ENCODE measurements at regions not wholly inside any gene's neighbourhood (a gene's known extent, or its start where the extent isn't known, plus 50 kb on each side); places are given as distances from the start of the nearest gene placed in this dataset.

DNA sequence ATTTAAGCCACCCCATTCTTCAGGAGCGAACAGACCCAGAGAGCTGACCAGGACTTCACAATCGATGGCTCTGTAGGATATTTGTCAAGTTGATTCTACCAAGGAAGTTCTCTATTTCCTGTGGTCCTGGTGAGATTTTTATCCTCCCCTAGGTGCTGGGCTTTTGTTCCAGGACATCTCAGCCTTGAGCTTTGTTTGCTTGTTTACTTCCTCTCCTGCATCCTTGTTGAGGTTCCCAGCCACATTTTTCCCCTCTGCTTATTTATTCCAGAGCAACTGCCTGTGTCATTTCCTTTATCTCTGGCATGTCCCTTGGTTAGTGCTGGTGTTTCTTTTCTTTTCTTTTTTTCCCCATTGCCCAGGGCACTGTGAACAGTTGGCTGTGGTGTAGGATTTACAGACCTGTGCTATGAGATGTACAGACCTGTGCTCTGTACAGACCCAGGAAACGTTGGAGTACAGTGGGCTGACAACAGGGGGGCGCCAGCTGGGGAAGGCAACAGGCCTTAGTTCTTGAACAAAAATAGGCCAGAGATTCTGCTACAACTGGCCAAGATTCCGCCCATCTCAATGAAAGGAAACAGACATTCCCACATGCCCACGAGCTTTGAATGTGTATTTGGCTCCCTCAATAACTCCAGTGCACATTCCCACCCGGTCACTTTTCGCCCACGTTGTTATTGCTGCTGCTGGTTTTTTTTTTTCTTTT, 235.9 kb upstream of the DDI1 start:
- Mint-ChIP-seq H3K4me3 (no peak overlapping the region), H3K4me1 (peaks cover 21% of the 10 kb centered on the region), H3K9me3 (no peaks in the 10 kb centered on the region), H3K36me3 (no peaks in the 10 kb centered on the region), H3K27ac (peak overlapping the region; percentile 68), H3K27me3 (ENCODE audit: low read depth) (no peaks in the 10 kb centered on the region)
- DNase-seq (ENCODE audit: low spot score) (peak; percentile 21), ATAC-seq (peak; percentile 83)
- POLR2A ChIA-PET, result no interaction called here
- CTCF ChIA-PET, result interaction anchor here (1.5 kb wide), 1 partner anchor 118 kb away, joined by 3 read pairs; no protein-coding TSS in a partner anchor
- TF ChIP-seq NFE2L1 (CRISPR knock-in tag; IDR thresholded peaks at IDR 0.05), result no peak
- TF ChIP-seq, protein P1, sequence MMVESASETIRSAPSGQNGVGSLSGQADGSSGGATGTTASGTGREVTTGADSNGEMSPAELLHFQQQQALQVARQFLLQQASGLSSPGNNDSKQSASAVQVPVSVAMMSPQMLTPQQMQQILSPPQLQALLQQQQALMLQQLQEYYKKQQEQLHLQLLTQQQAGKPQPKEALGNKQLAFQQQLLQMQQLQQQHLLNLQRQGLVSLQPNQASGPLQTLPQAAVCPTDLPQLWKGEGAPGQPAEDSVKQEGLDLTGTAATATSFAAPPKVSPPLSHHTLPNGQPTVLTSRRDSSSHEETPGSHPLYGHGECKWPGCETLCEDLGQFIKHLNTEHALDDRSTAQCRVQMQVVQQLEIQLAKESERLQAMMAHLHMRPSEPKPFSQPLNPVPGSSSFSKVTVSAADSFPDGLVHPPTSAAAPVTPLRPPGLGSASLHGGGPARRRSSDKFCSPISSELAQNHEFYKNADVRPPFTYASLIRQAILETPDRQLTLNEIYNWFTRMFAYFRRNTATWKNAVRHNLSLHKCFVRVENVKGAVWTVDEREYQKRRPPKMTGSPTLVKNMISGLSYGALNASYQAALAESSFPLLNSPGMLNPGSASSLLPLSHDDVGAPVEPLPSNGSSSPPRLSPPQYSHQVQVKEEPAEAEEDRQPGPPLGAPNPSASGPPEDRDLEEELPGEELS (CRISPR knock-in tag; IDR thresholded peaks at IDR 0.05), result peak; percentile 55; the same call in 1 of the 2 replicates
- peak; percentile 33; the same call in 1 of the 2 replicates for TF ChIP-seq ZNF423 (CRISPR knock-in tag; IDR thresholded peaks at IDR 0.05)

DNA sequence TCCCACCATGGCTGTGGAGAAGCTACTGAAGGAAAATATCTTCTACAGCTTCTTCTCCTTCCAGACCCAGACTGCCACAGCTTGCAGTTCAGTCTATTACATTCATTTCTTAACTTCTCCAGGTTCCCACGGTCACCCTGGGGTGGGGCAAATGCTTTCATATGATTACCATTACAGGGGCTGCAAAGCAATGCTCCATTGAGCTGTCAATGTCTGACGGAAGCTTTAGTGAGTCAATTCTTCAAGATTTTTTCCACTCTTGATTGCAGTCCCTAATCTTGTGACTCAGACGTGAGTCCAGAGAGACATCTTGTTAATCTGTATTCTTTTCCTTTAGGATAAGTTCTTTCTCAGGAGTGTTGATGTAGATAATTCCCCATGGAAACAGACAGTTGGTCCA, 233.4 kb upstream of the DDI1 start:
- no peak for TF ChIP-seq ZNF121 (CRISPR knock-in tag; IDR thresholded peaks at IDR 0.05)
- TF ChIP-seq SMAD4 (CRISPR knock-in tag; IDR thresholded peaks at IDR 0.05), result no peak
- no peak for TF ChIP-seq ETV6 (CRISPR knock-in tag; IDR thresholded peaks at IDR 0.05)
- no peak for TF ChIP-seq FOXK1 (CRISPR knock-in tag; IDR thresholded peaks at IDR 0.05)
- TF ChIP-seq ZNF232 (CRISPR knock-in tag; IDR thresholded peaks at IDR 0.05), result no peak
- TF ChIP-seq, protein P2, sequence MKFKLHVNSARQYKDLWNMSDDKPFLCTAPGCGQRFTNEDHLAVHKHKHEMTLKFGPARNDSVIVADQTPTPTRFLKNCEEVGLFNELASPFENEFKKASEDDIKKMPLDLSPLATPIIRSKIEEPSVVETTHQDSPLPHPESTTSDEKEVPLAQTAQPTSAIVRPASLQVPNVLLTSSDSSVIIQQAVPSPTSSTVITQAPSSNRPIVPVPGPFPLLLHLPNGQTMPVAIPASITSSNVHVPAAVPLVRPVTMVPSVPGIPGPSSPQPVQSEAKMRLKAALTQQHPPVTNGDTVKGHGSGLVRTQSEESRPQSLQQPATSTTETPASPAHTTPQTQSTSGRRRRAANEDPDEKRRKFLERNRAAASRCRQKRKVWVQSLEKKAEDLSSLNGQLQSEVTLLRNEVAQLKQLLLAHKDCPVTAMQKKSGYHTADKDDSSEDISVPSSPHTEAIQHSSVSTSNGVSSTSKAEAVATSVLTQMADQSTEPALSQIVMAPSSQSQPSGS (CRISPR knock-in tag; IDR thresholded peaks at IDR 0.05; ENCODE audit: borderline replicate concordance, low read depth), result no peak
- TF ChIP-seq SMAD3 (CRISPR knock-in tag; IDR thresholded peaks at IDR 0.05; ENCODE audit: borderline replicate concordance), result no peak
- no peak for TF ChIP-seq NFATC4 (CRISPR knock-in tag; IDR thresholded peaks at IDR 0.05)
- TF ChIP-seq CREM (CRISPR knock-in tag; IDR thresholded peaks at IDR 0.05), result no peak
- TF ChIP-seq ZNF423 (CRISPR knock-in tag; IDR thresholded peaks at IDR 0.05), result no peak
- TF ChIP-seq, protein P3, sequence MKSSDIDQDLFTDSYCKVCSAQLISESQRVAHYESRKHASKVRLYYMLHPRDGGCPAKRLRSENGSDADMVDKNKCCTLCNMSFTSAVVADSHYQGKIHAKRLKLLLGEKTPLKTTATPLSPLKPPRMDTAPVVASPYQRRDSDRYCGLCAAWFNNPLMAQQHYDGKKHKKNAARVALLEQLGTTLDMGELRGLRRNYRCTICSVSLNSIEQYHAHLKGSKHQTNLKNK (CRISPR knock-in tag; IDR thresholded peaks at IDR 0.05), result no peak
- no peak for TF ChIP-seq JUN (CRISPR knock-in tag; IDR thresholded peaks at IDR 0.05)
- no peak for TF ChIP-seq CREB1 (CRISPR knock-in tag; IDR thresholded peaks at IDR 0.05)
- DNase-seq (ENCODE audit: low spot score), result no peak
- H3K4me1 Mint-ChIP-seq, result peaks cover 21% of the 10 kb centered on the region
- no peak for ATAC-seq
- no peak overlapping the region for H3K4me3 Mint-ChIP-seq
- POLR2A ChIA-PET, result no interaction called here
- no peaks in the 10 kb centered on the region for H3K27me3 Mint-ChIP-seq (ENCODE audit: low read depth)
- no peaks in the 10 kb centered on the region for H3K36me3 Mint-ChIP-seq
- no peaks in the 10 kb centered on the region for H3K9me3 Mint-ChIP-seq
- CTCF ChIA-PET, result no interaction called here
- no peak overlapping the region for H3K27ac Mint-ChIP-seq

DNA sequence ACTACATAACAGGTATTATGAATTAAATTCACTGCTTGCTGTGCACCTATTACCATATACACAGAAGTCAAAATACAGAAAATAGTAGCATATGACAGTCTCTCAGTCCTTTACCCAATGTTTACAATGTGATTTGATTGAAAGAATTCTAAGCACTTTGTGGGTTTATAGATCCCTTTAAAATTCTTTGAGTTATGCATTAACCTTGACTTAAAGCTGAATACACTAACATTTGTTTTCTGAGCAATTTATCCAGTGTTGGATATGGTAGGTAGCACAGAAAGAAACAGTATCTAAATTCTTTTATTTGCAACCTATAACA, 230.8 kb upstream of the DDI1 start:
- DNase-seq (ENCODE audit: low spot score) (no peak), ATAC-seq (no peak)
- CTCF ChIA-PET, result interaction anchor here (0.6 kb wide), 1 partner anchor 44 kb away, joined by 3 read pairs; no protein-coding TSS in a partner anchor
- POLR2A ChIA-PET, result no interaction called here
- Mint-ChIP-seq H3K27ac (no peak overlapping the region), H3K36me3 (no peaks in the 10 kb centered on the region), H3K27me3 (ENCODE audit: low read depth) (no peaks in the 10 kb centered on the region), H3K4me3 (no peak overlapping the region), H3K4me1 (peaks cover 4% of the 10 kb centered on the region), H3K9me3 (no peaks in the 10 kb centered on the region)
- TF ChIP-seq, protein P4, sequence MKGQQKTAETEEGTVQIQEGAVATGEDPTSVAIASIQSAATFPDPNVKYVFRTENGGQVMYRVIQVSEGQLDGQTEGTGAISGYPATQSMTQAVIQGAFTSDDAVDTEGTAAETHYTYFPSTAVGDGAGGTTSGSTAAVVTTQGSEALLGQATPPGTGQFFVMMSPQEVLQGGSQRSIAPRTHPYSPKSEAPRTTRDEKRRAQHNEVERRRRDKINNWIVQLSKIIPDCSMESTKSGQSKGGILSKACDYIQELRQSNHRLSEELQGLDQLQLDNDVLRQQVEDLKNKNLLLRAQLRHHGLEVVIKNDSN (CRISPR knock-in tag; IDR thresholded peaks at IDR 0.05), result no peak
- TF ChIP-seq, protein P5, sequence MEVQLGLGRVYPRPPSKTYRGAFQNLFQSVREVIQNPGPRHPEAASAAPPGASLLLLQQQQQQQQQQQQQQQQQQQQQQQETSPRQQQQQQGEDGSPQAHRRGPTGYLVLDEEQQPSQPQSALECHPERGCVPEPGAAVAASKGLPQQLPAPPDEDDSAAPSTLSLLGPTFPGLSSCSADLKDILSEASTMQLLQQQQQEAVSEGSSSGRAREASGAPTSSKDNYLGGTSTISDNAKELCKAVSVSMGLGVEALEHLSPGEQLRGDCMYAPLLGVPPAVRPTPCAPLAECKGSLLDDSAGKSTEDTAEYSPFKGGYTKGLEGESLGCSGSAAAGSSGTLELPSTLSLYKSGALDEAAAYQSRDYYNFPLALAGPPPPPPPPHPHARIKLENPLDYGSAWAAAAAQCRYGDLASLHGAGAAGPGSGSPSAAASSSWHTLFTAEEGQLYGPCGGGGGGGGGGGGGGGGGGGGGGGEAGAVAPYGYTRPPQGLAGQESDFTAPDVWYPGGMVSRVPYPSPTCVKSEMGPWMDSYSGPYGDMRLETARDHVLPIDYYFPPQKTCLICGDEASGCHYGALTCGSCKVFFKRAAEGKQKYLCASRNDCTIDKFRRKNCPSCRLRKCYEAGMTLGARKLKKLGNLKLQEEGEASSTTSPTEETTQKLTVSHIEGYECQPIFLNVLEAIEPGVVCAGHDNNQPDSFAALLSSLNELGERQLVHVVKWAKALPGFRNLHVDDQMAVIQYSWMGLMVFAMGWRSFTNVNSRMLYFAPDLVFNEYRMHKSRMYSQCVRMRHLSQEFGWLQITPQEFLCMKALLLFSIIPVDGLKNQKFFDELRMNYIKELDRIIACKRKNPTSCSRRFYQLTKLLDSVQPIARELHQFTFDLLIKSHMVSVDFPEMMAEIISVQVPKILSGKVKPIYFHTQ (CRISPR knock-in tag; IDR thresholded peaks at IDR 0.05), result no peak
- TF ChIP-seq RORB (CRISPR knock-in tag; IDR thresholded peaks at IDR 0.05) (no peak), ZNF138 (CRISPR knock-in tag; conservative IDR thresholded peaks at IDR 0.05) (no peak), ETV6 (CRISPR knock-in tag; IDR thresholded peaks at IDR 0.05) (no peak), PRRX2 (CRISPR knock-in tag; IDR thresholded peaks at IDR 0.05) (no peak), ZNF232 (CRISPR knock-in tag; IDR thresholded peaks at IDR 0.05) (no peak), ZBTB21 (CRISPR knock-in tag; IDR thresholded peaks at IDR 0.05; ENCODE audit: borderline replicate concordance) (no peak), NR1H2 (CRISPR knock-in tag; IDR thresholded peaks at IDR 0.05) (no peak), ZNF263 (CRISPR knock-in tag; IDR thresholded peaks at IDR 0.05; ENCODE audit: low read depth) (no peak), JAZF1 (CRISPR knock-in tag; IDR thresholded peaks at IDR 0.05) (no peak), FOXP1 (CRISPR knock-in tag; IDR thresholded peaks at IDR 0.05; ENCODE audit: borderline replicate concordance) (no peak)
